GM21529 (cell line): ENCODE measurements at regions not wholly inside any gene's neighbourhood (a gene's known extent, or its start where the extent isn't known, plus 50 kb on each side); places are given as distances from the start of the nearest gene placed in this dataset.
"Not testable (repeated sequence)": the region's sequence is repeated elsewhere in the genome, so short reads cannot be mapped to it uniquely, and the experiment has no call there.

Experiments
- ATAC-seq: cut with Tn5 transposase; IDR thresholded peaks from one replicate; pipeline ENCODE4 v1.9.1; 2021; ENCODE audit not compliant: unreplicated experiment

DNA sequence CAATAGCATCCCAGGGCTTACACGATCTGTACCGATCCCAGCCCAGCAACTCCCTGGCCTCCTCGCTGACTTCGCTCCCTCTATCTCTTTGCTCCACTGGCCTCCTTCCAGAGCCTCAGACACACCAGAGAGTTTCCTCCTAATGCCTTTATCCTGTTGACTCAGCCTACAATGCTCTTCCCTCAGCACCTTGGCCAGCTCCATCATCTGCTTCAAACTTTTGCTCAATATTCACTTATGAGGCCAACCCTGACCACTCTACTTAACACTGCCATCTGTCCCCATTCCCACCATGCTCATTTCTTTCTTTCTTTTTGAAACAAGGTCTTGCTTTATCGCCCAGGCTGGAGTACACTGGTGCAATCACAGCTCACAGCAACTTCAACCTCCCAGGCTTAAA lies 180.9 kb downstream of the CEP170 start:
- not testable (repeated sequence) for ATAC-seq

DNA sequence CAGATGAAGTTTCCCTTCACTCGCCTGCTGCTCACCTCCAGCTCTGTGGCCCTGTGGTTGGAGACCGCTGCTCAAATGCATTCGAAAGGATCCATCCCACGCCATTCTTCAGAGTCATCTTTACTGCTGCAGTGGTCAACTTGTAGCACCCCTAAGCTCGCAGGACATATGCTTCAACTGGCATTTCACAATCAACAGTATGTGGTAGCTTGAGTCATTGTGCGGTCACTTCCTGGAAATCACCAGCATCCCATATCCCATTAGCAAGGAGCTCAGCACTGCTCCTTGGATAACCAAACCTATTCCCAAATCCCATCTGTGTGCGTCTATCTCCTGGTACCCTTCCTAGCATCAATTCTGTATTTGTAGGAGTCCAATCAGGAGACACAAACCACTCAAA lies 188.0 kb downstream of the CEP170 start:
- ATAC-seq = not testable (repeated sequence)

DNA sequence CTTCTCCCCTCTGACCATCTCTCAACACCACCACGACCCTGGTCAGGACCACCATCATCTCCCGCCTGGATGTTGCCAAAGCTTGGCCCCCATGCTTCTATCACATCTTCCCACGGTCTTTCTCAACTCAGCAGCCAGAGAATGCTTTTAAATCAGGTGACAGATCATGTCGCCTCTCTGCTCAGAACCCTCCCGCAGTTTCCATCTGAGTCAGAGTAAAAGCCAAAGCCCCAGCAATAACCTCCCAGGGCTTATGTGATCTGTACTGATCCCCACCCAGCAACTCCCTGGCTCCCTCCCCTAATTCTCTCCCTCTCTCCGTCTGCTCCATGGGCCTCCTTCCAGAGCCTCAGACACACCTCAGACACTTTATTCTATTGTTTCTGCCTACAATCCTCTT lies 193.1 kb downstream of the CEP170 start:
- ATAC-seq = not testable (repeated sequence)

DNA sequence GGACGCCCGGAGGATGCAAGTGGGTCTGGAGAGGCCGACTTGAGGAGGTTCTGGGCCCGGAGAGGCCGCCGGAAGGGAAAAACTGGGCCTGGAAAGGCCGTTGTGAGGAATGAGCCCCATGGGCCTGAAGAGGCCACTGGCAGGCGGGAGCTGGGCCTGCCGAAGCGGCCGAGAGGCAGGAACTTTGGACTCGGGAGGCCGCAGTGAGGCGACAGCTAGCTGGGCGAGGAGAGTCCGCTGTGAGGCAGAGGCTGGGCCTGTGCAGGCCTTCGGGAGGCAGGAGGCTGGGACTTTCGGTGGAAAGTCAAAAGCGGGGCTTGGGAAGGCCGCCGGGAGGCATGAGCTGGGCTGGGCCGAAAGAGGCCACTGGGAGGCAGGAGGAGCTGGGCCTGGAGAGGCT lies 199.6 kb downstream of the CEP170 start:
- ATAC-seq = not testable (repeated sequence)

DNA sequence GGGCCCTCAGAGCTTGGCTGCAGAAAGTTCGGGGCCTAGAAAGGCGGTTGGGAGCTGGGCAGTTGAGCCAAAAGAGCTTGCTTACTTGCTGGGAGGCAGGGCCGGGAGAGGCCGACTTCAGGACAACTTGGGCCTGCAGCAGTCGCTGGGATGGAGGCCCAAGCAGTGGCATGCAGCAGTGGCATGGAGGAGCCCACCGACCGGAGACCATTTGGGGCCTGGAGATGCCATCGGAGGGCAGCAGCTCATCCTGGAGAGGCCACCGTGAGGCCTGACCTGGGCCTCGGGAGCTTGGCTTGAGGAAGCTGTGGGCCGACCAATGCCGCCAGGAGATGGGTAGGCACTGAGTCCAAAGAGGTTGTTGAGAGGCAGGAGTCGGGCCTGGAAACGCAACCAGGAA lies 200.0 kb downstream of the CEP170 start:
- not testable (repeated sequence) for ATAC-seq

DNA sequence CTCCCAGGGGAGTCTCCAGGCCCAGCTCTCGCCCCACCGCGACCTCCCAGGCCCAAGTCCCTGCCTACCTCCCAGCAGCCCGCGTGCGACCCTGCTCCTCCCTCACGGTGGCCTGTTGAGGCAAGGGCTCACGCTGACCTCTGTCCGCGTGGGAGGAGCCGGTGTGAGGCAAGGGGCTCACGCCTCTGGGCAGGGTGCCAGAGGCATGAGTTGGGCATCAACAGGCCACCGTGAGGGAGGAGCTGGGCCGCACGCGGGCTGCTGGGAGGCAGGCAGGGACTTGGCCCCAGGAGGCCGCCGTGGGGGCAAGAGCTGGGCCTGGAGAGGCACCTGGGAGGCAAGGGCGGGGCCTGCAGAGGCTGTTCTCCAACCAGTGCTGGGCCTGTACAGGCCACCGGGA lies 200.4 kb downstream of the CEP170 start:
- ATAC-seq = not testable (repeated sequence)

DNA sequence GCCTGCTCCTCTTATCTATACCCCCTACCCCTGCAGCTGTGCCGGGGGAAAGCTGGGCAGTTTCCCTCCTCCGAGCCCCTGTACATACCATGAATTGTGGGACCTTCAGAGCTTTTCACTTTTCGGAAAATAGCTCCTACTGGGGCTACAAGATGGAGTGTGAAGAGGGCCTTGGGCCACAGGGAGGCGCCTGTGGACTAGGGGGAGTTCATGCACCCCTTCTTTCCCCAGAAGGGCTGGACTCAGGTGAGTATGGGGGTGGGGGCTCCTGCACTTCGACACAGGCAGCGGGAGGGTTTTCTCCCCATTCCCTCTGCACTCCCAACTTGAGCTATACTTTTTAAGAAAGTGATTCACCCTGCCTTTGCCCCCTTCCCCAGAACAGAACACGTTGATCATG lies 202.0 kb downstream of the CEP170 start:
- not testable (repeated sequence) for ATAC-seq

DNA sequence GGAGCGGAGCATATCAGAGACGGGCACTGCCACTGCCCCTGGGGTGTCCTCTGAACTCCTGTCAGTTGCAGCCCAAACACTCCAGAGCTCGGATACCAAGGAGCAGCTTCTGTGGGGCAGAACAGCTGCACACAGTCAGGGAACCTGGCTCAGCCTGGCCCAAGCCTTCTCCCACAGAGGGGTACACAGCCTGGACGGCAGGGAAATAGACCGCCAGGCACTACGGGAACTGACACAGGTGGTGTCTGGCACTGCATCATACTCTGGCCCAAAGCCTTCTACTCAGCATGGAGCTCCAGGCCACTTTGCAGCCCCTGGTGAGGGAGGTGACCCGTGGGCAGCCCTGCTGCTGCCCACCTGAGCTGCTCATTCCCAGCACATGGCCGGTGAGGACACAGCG lies 204.5 kb downstream of the CEP170 start:
- not testable (repeated sequence) for ATAC-seq

DNA sequence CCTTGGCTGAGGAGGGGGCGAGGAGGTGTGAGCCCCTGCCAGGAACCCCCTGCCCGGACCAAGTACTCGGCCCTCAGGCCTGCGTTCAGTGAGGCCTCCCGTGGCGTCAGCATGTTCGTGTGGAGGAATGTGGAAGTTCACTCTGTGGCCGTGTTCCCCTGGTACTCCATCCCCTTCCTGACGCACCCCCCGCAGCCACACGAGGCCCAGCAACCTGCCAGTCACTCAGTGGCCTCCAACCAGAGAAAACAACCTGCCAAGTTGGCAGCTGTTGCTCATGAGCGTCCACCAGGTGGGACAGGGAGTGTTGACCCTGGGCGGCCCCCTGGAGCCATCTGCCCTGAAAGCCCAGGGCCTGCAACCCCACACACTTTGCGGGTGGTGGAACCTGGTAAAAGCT lies 205.4 kb downstream of the CEP170 start:
- ATAC-seq = not testable (repeated sequence)

DNA sequence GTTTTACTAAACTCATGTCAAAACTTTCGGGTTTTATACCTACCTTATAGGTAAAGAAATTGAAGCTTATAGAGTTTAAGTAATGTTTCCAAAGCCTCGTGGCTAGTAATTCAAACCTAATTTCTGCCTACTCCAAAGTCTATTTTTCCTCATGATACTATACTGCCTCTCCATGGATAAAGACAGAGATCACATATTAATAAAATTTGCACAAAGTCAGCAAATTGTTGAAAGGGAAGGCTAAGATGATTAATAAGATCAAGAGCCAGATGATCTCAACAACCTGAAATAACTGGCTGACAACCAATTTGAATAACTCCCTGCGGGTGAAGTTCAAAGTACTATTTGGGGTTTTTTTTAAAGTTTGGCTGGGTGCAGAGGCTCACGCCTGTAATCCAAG lies 233.7 kb downstream of the CEP170 start:
- not testable (repeated sequence) for ATAC-seq

DNA sequence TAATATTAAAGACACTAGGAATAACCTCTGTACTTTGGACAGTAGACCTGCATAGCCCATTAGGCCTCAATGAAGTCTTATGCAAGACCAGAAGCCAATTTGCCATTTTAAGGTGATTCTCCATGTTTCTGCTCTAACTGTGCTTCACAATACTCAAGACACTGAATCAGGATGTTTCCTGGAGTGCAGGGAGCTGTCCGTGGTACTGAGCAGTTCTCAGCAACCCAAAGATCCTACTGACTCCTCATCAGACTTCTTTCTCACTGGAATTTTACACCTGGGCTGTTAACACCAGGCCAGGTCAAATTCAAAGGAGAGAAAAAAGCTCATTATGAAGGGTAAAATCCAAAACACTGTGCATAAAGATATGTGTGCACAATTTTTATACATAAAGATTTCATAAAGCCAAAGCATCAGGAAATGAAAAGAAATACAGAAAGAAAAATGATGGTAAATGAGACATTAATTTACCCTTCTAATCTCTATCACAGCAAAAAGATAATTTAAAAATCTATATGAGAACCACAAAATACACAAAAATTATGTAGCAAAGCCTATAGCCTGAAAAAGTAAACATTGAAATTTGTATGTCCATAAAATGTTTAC lies 235.9 kb downstream of the CEP170 start:
- not testable (repeated sequence) for ATAC-seq

DNA sequence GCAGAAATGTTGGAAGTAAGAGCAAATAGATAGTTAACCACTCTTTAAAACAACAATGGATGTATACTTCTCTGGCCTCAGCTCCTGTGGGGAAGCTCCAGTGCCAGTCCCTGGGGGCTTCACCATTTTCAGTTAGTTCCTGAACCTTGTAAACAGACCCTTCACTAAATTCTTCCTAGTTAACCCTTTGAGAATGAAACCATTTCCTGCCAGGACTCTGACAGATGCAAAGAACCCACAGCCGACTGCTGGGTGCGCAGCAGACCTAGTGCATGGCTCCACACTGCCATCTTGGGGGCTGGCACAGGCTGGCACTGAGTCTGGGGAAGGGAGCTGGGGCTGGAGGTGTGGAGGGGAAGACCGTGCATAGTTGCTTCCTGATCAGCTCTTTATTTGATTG lies 244.4 kb downstream of the CEP170 start:
- not testable (repeated sequence) for ATAC-seq

DNA sequence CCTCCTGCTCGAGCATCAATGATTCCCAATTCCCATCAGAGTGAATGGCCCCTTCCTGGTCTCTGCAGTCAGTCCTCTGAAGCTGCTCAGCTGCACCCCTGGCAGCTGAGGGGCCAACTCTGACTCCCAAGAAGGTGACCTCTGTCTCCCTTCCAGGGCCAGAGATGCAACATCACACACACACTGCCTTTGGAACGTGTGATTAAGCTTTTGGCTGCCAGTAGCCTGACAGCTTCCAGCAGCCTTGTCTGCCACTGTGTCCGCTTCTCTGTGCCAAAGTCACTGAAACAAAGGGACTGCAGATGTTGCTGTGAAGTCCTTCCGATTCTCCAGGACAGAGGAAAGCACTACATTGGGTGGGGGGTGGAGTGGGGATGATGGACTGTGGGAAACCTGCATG lies 254.1 kb downstream of the CEP170 start:
- ATAC-seq = not testable (repeated sequence)

DNA sequence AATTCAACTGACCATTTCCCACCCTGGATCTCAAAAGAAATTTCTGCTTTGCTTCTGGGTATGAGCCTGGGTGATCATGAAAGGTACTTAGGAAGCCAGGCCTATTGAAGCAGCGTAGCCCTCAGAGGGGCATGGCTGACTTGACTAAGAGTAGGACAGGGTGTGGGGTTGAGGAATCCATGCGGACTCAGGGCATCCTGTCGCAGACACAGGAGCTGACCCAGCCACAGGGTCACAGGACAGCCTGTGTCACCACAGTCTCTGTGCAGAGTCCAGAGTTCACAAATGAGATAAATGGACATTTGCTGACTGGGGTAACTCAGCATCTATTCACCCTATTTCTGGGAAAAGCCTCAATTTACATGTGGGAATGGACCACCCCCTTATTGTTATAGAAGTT lies 262.3 kb downstream of the CEP170 start:
- not testable (repeated sequence) for ATAC-seq

DNA sequence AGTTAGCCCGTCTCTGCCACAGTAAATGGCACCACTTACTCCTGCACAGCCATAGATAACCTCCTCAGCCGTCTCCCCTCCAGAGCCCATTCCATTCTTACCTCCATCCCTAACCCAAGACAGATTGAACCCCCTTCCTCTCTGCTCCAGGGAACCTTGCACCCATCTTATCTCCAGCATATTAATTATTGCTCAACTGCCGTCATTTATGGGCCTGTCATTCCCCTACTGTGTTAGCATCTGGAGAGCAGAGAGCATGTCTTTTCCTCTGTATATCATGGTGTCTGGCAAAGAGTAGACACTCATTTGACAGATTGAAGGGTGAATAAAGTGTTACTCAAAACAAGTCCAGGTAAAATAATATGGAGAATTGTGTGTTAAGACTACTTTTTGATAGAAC lies 270.0 kb downstream of the CEP170 start:
- not testable (repeated sequence) for ATAC-seq

DNA sequence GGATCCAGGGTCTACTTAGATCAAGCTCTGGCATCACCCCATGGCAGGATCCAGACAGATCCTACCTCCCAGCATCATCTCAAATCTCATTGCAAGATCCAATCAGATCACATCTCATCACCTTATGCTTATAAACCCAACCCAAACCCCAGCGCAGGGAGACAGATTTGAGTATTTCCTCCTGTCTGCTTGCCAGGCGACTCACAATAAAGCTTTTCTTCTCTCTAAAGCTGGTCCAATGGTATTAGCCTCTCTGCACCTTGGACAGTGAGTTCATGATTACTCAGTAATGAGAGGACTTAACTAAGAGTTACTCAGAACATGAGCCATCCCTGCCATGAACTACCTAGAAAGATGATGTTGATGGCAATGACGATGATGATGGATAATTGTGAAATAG lies 281.7 kb downstream of the CEP170 start:
- not testable (repeated sequence) for ATAC-seq

DNA sequence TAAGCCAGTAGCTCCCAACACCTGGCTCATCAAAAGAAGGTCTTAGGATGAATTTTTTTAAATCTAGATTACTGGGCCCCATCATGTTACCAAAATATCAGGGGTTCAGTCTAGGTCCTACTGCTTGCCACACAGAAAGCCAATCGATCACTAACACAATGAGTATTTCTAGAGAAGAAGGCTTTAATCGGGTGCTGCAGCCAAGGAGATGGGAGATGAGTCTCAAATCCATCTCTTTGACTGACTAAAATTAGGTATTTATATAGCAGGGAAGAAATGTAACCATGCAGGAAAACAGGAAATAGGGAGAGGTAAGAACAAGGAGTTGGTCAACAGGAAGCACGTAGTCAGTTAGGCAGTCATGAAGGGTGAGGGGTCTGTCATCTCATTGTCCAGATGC lies 288.2 kb downstream of the CEP170 start:
- ATAC-seq = no peak

DNA sequence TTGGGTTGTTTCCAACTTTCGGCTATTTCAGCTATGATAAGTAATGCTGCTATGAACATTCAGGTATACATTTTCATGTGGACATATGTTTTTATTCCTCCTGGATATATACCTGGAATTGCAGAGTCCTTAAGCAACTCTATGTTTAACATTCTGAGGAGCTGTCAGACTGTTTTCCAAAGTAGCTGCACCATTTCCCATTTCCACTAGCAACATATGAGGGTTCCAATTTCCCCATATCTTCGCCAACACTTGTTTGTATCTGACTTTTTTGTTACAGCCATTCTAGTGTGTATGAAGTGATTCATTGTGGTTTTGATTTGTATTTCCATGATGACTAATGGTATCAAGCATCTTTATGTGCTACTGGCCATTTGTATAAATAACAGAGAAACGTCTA lies 295.7 kb downstream of the CEP170 start:
- not testable (repeated sequence) for ATAC-seq

DNA sequence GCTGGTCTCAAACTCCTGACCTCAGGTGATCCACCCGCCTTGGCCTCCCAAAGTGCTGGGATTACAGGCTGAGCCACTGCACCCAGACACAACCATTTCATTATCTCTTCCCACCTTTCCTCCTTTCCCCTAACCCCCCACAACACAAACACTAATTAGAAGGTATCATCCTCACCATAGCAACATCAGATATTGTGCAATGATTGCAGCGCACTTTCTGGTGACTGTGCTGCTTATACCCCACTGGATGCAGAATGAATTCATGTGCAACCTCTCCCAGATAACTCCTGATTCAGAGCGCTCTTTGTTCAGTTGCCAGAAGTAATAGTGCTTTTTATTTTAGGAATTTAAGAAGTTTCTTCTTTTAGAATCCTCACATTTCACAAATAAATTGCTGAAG lies 300.1 kb downstream of the CEP170 start:
- not testable (repeated sequence) for ATAC-seq

DNA sequence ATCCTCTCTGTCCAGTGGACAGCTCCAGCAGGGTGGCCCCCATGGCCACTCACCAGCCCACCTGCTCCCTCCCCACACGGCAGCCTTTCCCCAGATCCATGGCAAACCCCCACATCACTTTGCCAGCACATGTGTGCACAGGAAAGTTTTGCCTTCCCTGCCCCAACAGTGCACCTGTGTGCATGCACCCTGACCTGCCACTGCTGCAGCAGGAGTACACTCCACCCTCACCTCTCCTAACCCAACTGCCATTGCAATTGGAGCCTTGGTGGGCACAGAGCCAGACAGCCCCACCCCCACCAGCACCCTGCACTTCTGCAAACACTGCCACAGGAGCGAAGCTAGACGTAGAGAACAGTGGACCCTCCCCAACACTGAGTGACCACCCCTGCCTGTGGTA lies 308.9 kb downstream of the CEP170 start:
- ATAC-seq = no peak

DNA sequence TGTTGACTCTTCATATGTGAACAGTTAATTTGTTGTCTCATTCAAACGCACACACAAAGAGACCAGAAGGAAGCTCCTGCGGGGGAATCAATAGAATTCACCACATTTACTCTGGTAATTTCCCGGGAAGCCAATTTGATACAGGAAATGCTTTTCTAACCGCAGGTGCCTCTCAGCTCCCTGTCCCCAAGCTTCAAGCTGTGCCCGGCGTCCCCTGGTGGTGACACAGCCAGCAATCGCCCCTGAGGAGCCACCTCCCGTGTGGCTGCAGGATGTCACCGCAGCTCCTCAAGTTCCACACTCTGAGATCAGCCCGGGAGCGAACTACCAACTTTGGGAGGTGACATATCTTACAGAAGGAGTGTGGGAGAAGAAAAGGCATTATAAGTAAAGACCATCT lies 318.4 kb downstream of the CEP170 start:
- peak; percentile 55 for ATAC-seq

DNA sequence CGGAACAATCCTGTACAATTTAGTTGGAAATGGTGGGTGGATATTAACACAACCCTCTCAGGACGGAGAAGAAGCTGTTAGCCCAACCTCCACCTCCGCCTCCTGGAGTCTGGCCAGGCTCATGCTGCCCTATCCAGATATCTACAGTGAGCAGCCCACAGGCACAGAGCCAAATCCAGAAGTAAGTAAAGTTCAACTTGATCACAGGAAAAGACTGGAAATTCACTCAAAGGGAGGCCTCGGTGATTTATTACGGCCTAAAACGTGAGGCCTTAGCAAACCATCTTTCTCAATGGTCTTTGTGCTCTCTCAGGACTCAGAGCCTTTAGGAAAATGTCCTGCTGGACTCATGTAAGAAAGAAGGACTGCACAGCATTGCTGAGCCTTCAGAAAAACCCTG lies 330.4 kb downstream of the CEP170 start:
- ATAC-seq = not testable (repeated sequence)

DNA sequence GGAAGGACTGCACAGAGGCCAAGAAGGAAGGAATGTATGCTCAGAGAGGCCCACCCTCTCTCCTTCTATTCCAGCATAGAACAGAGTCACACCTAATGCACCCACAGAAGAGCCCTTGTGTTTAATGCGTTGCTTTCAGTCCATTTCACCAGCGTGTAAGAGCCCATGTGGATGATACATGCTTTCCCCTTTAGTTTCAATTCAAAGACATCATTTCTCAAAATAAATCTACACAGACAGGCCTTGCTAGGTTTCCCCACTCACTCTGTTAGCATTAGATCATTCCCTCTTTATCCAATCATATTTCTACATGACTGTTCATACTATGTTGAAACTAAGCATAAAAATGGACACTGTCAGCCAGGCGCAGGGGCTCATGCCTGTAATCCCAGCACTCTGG lies 331.5 kb downstream of the CEP170 start:
- not testable (repeated sequence) for ATAC-seq
